ENCODE measurements at regions not wholly inside any gene's neighbourhood (a gene's known extent, or its start where the extent isn't known, plus 50 kb on each side); places are given as distances from the start of the nearest gene placed in this dataset.

GRCh38 chr1:218667781-218668516 is 322.8 kb downstream of the TGFB2 start:
- Histone ChIP-seq H3K4me1 (ENCODE audit: control insufficient read depth in 1 of 2, insufficient read depth in 2 of 2, low read length in 2 of 2) (peaks cover 16 to 43% of the 10 kb centered on the region in 2 experiments), H4K20me1 (ENCODE audit: insufficient read depth) (no peaks in the 10 kb centered on the region), H2AFZ (ENCODE audit: low read depth, low read length, poor library complexity, severe bottlenecking) (peak overlapping the region; percentile 64), H3K9me2 (ENCODE audit: insufficient read depth) (no peaks in the 10 kb centered on the region), H3K27ac (ENCODE audit: low read depth, low read length) (no peak overlapping the region), H3K9ac (ENCODE audit: low read length) (no peak overlapping the region), H3K27me3 (ENCODE audit: insufficient read depth, low read length) (no peaks in the 10 kb centered on the region), H3K9me3 (ENCODE audit: control insufficient read depth in 1 of 2, insufficient read depth in 1 of 2, low read depth in 1 of 2, low read length in 2 of 2) (no peaks in the 10 kb centered on the region; a peak in 1 of 4 replicates), H3K79me2 (ENCODE audit: insufficient read depth, low read length) (no peaks in the 10 kb centered on the region), H3K4me3 (replicated peaks in 1 of 2; ENCODE audit: low read depth in 1 of 2, low read length in 2 of 2) (no peak overlapping the region), H3K36me3 (ENCODE audit: control insufficient read depth in 1 of 2, insufficient read depth in 2 of 2, low read length in 2 of 2) (no peaks in the 10 kb centered on the region; a peak in 1 of 4 replicates), H3K4me2 (ENCODE audit: low read length) (no peak overlapping the region)
- ATAC-seq (no peak), DNase-seq (ENCODE audit: low read depth, low spot score) (no peak)
- CTCF ChIA-PET: no interaction called here
- no TSS peak for BruUV-seq (replicated peaks)
- POLR2A ChIA-PET: no interaction called here
- intact Hi-C loops (cut with micrococcal nuclease): no loop called here
- no peak for TF ChIP-seq MAX (IDR thresholded peaks at IDR 0.05)
- TF ChIP-seq JUND (IDR thresholded peaks at IDR 0.05): no peak
- TF ChIP-seq RAD21 (IDR thresholded peaks at IDR 0.05; ENCODE audit: low read depth): no peak
- TF ChIP-seq FOSL1 (IDR thresholded peaks at IDR 0.05; ENCODE audit: low read depth): no peak
- TF ChIP-seq POLR2AphosphoS5 (IDR thresholded peaks at IDR 0.05; ENCODE audit: low read depth, low read length): no peak
- no peak for TF ChIP-seq SRF (IDR thresholded peaks at IDR 0.05; ENCODE audit: low read depth)
- no peak for TF ChIP-seq ELF1 (IDR thresholded peaks at IDR 0.05; ENCODE audit: borderline replicate concordance, low read depth)
- TF ChIP-seq YY1 (IDR thresholded peaks at IDR 0.05; ENCODE audit: extremely low read depth, insufficient replicate concordance, low read depth, low read length): no peak
- no peak for TF ChIP-seq REST (IDR thresholded peaks at IDR 0.05; ENCODE audit: low read depth)
- TF ChIP-seq EZH2phosphoT487 (IDR thresholded peaks at IDR 0.05; ENCODE audit: borderline replicate concordance): no peak
- TF ChIP-seq CEBPB (IDR thresholded peaks at IDR 0.05; ENCODE audit: low read depth): no peak
- no peak for TF ChIP-seq EGR1 (IDR thresholded peaks at IDR 0.05; ENCODE audit: low read depth)
- TF ChIP-seq SIN3A (IDR thresholded peaks at IDR 0.05; ENCODE audit: low read depth): no peak
- RAD21 ChIA-PET (ENCODE audit: low non-redundant PET in 1 of 2, low total read pairs in 2 of 2, uncharacterized antibody in 2 of 2, unreplicated experiment in 2 of 2): no interaction called here
